ENCODE measurements at regions not wholly inside any gene's neighbourhood (a gene's known extent, or its start where the extent isn't known, plus 50 kb on each side); places are given as distances from the start of the nearest gene placed in this dataset.
"Not testable (repeated sequence)": the region's sequence is repeated elsewhere in the genome, so short reads cannot be mapped to it uniquely, and the experiment has no call there.

GRCh38 chr10:63920926-63921325 lies 399.7 kb downstream of the REEP3 start:
- DNase-seq (ENCODE audit: low read depth), result no peak

GRCh38 chr10:63921908-63922467 lies 400.8 kb downstream of the REEP3 start:
- DNase-seq (ENCODE audit: low read depth), result no peak

GRCh38 chr10:63922468-63923284 lies 401.5 kb downstream of the REEP3 start:
- no peak for DNase-seq (ENCODE audit: low read depth)

DNA sequence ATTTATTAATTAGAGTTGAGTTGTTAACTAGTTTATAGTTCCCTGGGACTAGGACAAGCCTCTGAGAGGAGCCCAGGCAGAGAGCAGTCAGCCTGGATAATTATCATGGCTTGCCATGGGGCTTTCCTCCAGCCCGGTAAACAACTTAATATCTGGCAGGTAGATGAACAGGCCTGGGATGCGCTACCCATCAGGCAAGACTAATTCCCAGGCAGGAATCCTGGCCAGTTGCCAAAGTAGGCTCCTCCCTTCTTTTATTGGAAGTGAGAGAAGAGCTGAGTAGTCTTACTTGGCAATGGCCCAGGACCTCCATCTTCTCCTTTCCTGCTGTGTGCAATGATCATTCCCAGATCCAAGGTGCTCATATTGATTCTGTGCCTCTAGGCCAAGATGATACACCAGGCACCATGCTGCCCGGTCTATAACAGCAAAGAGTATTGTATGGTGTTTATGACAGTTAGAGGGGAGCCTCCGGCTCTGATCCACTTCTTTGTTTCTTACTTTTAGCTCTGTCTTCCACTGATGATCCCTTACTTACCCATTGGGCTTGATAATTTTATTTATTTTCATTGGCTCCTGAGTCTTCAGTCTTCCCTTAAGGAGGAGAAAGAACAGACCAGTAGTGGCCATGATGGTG lies 408.7 kb downstream of the REEP3 start:
- DNase-seq (ENCODE audit: low read depth), result no peak

- no peak for DNase-seq (ENCODE audit: low read depth)
Measured at GRCh38 chr10:63930584-63930983, 409.4 kb downstream of the REEP3 start.

- DNase-seq (ENCODE audit: low read depth), result no peak
Measured at GRCh38 chr10:63935705-63936104, 414.5 kb downstream of the REEP3 start.

DNA sequence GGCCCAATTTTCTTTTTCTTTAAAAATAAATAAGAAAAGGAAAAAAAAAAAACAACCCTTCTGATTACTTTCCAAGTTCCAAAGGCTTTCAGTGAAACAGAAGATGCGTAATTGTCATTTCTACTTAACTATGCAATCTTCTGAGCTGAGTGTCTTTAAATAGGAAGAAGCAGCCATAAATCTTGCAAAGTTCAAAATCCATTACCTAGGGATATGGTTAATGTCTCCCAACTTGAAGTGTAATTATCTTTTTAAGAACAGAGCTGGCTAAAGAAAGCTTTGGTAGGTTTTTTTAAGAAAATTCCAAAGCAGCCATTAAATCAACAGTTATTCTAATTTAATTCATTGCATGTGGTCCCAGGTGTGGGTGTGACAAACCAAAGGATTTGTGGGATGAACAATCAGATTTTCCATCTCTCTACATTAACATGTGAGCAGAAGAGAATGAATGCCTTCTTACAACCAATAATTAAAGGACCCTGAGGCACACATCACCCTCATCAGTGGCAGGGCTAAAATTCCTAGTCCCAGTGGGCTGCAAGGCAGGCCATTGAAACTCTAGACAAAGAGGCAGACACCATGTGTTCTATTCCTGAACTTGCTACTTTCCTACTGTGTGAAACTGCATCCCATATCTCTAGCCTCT lies 419.2 kb downstream of the REEP3 start:
- DNase-seq (ENCODE audit: low read depth), result no peak

GRCh38 chr10:63964406-63964805 lies 443.2 kb downstream of the REEP3 start:
- no peak for DNase-seq (ENCODE audit: low read depth)

GRCh38 chr10:63965846-63966245 lies 444.6 kb downstream of the REEP3 start:
- DNase-seq (ENCODE audit: low read depth), result no peak

- no peak for DNase-seq (ENCODE audit: low read depth)
Measured at GRCh38 chr10:63972949-63973827, 452.0 kb downstream of the REEP3 start.

- no peak for DNase-seq (ENCODE audit: low read depth)
Measured at GRCh38 chr10:63976538-63976937, 455.3 kb downstream of the REEP3 start.

- no peak for DNase-seq (ENCODE audit: low read depth)
Measured at GRCh38 chr10:63977329-63977923, 456.2 kb downstream of the REEP3 start.

DNA sequence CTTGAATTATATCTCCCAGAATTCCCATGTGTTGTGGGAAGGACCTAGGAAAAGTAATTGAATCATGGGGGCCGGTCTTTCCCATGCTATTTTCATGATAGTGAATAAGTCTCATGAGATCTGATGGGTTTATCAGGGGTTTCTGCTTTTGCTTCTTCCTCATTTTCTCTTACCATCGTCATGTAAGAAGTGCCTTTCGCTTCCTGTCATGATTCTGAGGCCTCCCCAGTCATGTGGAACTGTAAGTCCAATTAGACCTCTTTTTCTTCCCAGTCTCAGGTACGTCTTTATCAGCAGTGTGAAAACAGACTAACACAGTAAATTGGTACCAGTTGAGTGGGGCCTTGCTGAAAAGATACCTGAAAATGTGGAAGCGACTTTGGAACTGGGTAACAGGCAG lies 459.7 kb downstream of the REEP3 start:
- not testable (repeated sequence) for DNase-seq (ENCODE audit: low read depth)

GRCh38 chr10:63984061-63984460 lies 462.9 kb downstream of the REEP3 start:
- not testable (repeated sequence) for DNase-seq (ENCODE audit: low read depth)

DNA sequence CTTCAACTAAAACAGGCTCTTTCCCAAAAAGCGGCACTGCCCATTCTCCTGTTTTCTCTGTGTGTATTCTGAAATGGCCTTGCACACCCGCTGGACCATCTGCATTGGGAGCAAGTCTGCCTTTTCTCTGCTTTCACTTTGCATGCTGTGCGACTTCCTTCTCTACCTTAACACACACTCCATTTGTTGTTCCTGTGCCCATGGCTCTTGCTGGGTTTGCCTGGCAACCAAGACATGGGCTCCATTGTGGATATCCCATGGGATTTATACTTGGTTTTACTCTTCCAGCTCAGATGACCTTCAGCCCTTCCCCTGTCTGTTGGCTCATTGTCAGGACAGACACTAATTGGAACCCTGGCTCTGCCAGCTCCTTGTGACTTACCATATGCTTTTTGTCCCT lies 465.3 kb downstream of the REEP3 start:
- DNase-seq (ENCODE audit: low read depth), result no peak

- DNase-seq (ENCODE audit: low read depth), result no peak
Measured at GRCh38 chr10:63987212-63987611, 466.0 kb downstream of the REEP3 start.

- no peak for DNase-seq (ENCODE audit: low read depth)
Measured at GRCh38 chr10:63994371-63994770, 473.2 kb downstream of the REEP3 start.

GRCh38 chr10:64007157-64007556 lies 486.0 kb downstream of the REEP3 start:
- no peak for DNase-seq (ENCODE audit: low read depth)

- DNase-seq (ENCODE audit: low read depth), result no peak
Measured at GRCh38 chr10:64010711-64011110, 489.5 kb downstream of the REEP3 start.

GRCh38 chr10:64011912-64012714 lies 490.9 kb downstream of the REEP3 start:
- no peak for DNase-seq (ENCODE audit: low read depth)

Data from forelimb muscle (tissue), 1 donor.